ENCODE measurements at regions not wholly inside any gene's neighbourhood (a gene's known extent, or its start where the extent isn't known, plus 50 kb on each side); places are given as distances from the start of the nearest gene placed in this dataset.

- CTCF ChIA-PET (ENCODE audit: partially characterized antibody) = no interaction called here
- WGBS, 2 experiments (ENCODE audit: extremely low coverage in 1 of 2, insufficient coverage in 1 of 2, insufficient read length in 1 of 2, insufficient replicate concordance in 2 of 2, low coverage in 1 of 2, low lambda C conversion rate in 2 of 2, missing lambda C conversion rate in 1 of 2) = 94% methylated on average over 2 of the region's 2 CpGs; no CpG with 5 or more reads in 1 of the 2 experiments
These were observed 286.2 kb upstream of the KCNH8 start for GRCh38 chr3:18862077-18862476.

More at GRCh38 chr3:18862077-18862476, 286.2 kb upstream of the KCNH8 start:
- no peak overlapping the region for H2BK120ac ChIP-seq (replicated peaks; ENCODE audit: low read depth, low read length)
- no peak overlapping the region for H3K14ac ChIP-seq (ENCODE audit: insufficient read length)
- H4K91ac ChIP-seq (replicated peaks; ENCODE audit: insufficient read length, low read length) = no peak overlapping the region
- H3K79me2 ChIP-seq (ENCODE audit: control insufficient read depth in 1 of 2, insufficient read depth in 2 of 2, low read length in 2 of 2) = no peaks in the 10 kb centered on the region
- H3K4ac ChIP-seq (replicated peaks; ENCODE audit: insufficient read length, low read depth, low read length) = no peak overlapping the region
- H3K56ac ChIP-seq (replicated peaks; ENCODE audit: insufficient read length, low read depth, low read length) = no peak overlapping the region
- H3K9me3 ChIP-seq (ENCODE audit: insufficient read depth in 2 of 2, low read depth in 1 of 2, low read length in 1 of 2) = no peaks in the 10 kb centered on the region
- H3K4me3 ChIP-seq (ENCODE audit: extremely low read depth in 1 of 4, insufficient read depth in 2 of 4, low read depth in 3 of 4, low read length in 4 of 4) = no peak overlapping the region
- H3K23me2 ChIP-seq (ENCODE audit: low read depth, low read length) = no peaks in the 10 kb centered on the region
- H3K36me3 ChIP-seq (ENCODE audit: control insufficient read depth in 2 of 4, insufficient read depth in 4 of 4, low read length in 3 of 4) = no peaks in the 10 kb centered on the region
- H2BK20ac ChIP-seq (ENCODE audit: low read length) = no peak overlapping the region
- TF ChIP-seq, protein P1, sequence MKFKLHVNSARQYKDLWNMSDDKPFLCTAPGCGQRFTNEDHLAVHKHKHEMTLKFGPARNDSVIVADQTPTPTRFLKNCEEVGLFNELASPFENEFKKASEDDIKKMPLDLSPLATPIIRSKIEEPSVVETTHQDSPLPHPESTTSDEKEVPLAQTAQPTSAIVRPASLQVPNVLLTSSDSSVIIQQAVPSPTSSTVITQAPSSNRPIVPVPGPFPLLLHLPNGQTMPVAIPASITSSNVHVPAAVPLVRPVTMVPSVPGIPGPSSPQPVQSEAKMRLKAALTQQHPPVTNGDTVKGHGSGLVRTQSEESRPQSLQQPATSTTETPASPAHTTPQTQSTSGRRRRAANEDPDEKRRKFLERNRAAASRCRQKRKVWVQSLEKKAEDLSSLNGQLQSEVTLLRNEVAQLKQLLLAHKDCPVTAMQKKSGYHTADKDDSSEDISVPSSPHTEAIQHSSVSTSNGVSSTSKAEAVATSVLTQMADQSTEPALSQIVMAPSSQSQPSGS (IDR thresholded peaks at IDR 0.05; ENCODE audit: low read length) = no peak
- TF ChIP-seq, protein P2, sequence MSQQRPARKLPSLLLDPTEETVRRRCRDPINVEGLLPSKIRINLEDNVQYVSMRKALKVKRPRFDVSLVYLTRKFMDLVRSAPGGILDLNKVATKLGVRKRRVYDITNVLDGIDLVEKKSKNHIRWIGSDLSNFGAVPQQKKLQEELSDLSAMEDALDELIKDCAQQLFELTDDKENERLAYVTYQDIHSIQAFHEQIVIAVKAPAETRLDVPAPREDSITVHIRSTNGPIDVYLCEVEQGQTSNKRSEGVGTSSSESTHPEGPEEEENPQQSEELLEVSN (IDR thresholded peaks at IDR 0.05) = no peak
- TF ChIP-seq CEBPB (IDR thresholded peaks at IDR 0.05; ENCODE audit: low read depth, low read length) (no peak), KDM5A (IDR thresholded peaks at IDR 0.05; ENCODE audit: low read length) (no peak), RXRA (IDR thresholded peaks at IDR 0.05; ENCODE audit: insufficient read depth, low read depth, low read length) (no peak), TAF1 (IDR thresholded peaks at IDR 0.05; ENCODE audit: low read depth, low read length) (no peak), KDM4A (IDR thresholded peaks at IDR 0.05; ENCODE audit: low read depth, low read length, severe bottlenecking) (no peak)
- POLR2A ChIA-PET (ENCODE audit: partially characterized antibody) = no interaction called here
- H3K18ac ChIP-seq (ENCODE audit: extremely low read depth, low read length) = no peak overlapping the region
- no peak overlapping the region for H2AFZ ChIP-seq (ENCODE audit: low read length)
- DNase-seq (ENCODE audit: low read depth in 1 of 2, low spot score in 2 of 2) (no peak), FAIRE-seq (no peak)
- no peak overlapping the region for H2BK15ac ChIP-seq (ENCODE audit: low read length)
- H3K23ac ChIP-seq (ENCODE audit: insufficient read length) = no peak overlapping the region
- H3K4me1 ChIP-seq (replicated peaks in 1 of 4; ENCODE audit: control insufficient read depth in 3 of 4, insufficient read depth in 4 of 4, low read length in 3 of 4) = no peaks in the 10 kb centered on the region
- no peaks in the 10 kb centered on the region for H3K27me3 ChIP-seq (replicated peaks in 1 of 4; ENCODE audit: control insufficient read depth in 3 of 4, extremely low read depth in 1 of 4, insufficient read depth in 3 of 4, low read length in 3 of 4)
- H2AK5ac ChIP-seq (ENCODE audit: low read depth, low read length) = no peak overlapping the region
- H4K20me1 ChIP-seq (replicated peaks in 1 of 2; ENCODE audit: control insufficient read depth in 1 of 2, insufficient read depth in 2 of 2, low read length in 2 of 2) = no peaks in the 10 kb centered on the region
- H3K4me2 ChIP-seq (ENCODE audit: insufficient read depth in 1 of 2, low read depth in 2 of 2, low read length in 2 of 2) = no peak overlapping the region
- H2BK5ac ChIP-seq (ENCODE audit: low read depth, low read length) = no peak overlapping the region
- H4K5ac ChIP-seq (ENCODE audit: insufficient read length, low read depth, low read length) = no peak overlapping the region
- H2BK12ac ChIP-seq (ENCODE audit: low read depth, low read length) = no peak overlapping the region
- no peaks in the 10 kb centered on the region for H3K79me1 ChIP-seq (ENCODE audit: low read depth, low read length)
- H4K8ac ChIP-seq (ENCODE audit: extremely low read depth, insufficient read depth, low read length) = no peak overlapping the region
- H3K27ac ChIP-seq (ENCODE audit: low read depth, low read length) = no peak overlapping the region
- no peak overlapping the region for H3K9ac ChIP-seq (replicated peaks in 1 of 4; ENCODE audit: extremely low read depth in 1 of 4, low read depth in 3 of 4, low read length in 3 of 4)

Data from H1 (cell line).